Astrocyte of the spinal cord (primary cell): ENCODE measurements at regions not wholly inside any gene's neighbourhood (a gene's known extent, or its start where the extent isn't known, plus 50 kb on each side); places are given as distances from the start of the nearest gene placed in this dataset.
A peak's percentile ranks its signal among the peaks of the same experiment; 100 is the strongest.

ENCODE experiments used
- DNase-seq: peaks from one replicate; pipeline ENCODE4 v3.0.0; 2011; ENCODE audit warnings: low read depth, low spot score
- H3K4me3 ChIP-seq: 2 replicates; pipeline ENCODE4 v1.5.1; 2011; ENCODE audit warnings: low read depth, mild to moderate bottlenecking, low read length, moderate library complexity
- in situ Hi-C: cut with HindIII; loops from 2 replicates; pipeline ENCODE4 v1.10.0; 2017; ENCODE audit warnings: low sequenced_read_pairs
- TF ChIP-seq, protein P1 (sequence below): IDR thresholded peaks from 2 replicates; pipeline ENCODE4 v1.5.1; 2012; ENCODE audit warnings: low read depth, mild to moderate bottlenecking, low read length, inconsistent platforms

DNA sequence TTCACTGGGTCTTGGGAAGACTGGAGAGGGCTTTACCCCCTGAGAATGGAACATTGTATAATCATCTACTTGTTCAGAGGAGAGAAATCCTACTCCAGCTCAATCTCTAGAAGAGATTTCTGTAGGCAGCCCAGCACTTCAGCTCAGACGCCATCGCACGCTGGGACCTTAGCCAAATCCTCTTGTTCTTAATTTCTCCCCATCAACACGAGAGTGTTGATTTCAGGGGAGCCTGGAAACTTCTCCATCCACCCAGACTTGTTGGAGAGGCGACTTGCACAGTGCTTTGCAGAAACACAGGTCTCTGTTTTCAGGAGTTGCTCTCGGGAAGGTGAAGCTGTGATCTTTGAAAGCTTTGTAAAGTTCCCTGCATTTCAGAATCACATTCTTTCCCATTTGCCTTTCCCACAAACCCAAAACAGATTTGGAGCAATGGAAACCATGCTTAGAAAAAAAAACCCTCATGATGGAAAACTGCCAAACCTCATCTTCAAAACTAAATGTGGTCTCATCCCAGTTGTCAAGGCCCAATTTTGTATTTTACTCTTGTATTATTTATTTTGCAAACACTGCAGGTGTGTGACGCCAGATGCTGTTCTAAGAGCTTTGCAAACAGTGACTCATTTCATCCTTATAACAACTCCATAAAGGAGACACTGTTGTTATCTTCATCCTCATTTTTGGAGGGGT is 60.9 kb downstream of the CALML3 start:
- DNase-seq, result peak; percentile 43
- in situ Hi-C loops, result no loop called here
- no peak overlapping the region for H3K4me3 ChIP-seq
- TF ChIP-seq, protein P1, sequence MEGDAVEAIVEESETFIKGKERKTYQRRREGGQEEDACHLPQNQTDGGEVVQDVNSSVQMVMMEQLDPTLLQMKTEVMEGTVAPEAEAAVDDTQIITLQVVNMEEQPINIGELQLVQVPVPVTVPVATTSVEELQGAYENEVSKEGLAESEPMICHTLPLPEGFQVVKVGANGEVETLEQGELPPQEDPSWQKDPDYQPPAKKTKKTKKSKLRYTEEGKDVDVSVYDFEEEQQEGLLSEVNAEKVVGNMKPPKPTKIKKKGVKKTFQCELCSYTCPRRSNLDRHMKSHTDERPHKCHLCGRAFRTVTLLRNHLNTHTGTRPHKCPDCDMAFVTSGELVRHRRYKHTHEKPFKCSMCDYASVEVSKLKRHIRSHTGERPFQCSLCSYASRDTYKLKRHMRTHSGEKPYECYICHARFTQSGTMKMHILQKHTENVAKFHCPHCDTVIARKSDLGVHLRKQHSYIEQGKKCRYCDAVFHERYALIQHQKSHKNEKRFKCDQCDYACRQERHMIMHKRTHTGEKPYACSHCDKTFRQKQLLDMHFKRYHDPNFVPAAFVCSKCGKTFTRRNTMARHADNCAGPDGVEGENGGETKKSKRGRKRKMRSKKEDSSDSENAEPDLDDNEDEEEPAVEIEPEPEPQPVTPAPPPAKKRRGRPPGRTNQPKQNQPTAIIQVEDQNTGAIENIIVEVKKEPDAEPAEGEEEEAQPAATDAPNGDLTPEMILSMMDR, result no peak

DNA sequence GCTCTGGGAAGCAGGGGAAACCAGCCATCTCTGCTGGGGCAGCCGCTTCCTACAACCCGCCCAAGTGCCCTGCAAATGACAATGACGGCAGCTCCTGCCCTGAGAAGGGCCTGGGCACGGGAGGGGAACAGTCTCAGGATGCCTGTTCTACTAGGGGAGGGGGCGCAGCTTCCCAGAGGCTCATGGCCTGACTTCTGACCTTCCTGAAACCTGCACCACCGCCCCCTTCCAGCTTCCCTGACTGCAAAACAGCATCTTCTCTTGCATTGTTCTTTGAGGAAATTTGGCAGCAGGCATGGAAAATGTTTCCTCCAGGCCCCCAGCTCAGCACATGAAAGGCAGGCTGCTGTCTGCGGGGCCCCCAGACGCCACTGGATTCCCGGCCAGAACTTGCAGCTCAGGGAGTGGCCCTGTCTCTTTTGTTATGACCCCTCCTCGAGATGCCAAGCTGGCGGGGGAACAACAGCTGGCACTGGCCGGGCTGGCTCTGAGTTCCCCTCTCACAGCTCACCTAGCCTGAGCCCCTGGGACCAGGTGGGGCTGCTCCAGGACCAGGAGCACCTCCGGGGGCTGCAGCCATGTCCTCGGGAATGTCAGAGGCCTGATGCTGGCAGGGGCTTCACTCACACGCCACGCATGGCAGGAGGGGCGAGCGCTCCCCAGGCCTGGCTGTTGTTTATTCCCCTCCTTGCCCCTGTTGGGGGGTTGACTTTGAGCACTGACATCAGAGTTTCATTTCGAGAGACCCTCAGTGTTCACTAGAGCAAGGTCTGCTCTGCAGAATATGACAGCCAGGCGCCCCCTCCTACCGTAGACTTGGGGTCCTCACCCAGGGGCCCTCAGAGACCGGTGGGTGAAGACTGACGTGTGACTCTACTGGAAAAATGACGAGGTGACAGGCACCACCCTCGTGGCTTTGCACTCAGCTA is 62.7 kb downstream of the CALML3 start:
- DNase-seq, result no peak
- H3K4me3 ChIP-seq, result no peak overlapping the region
- in situ Hi-C loops, result no loop called here
- TF ChIP-seq, protein P1, result no peak

DNA sequence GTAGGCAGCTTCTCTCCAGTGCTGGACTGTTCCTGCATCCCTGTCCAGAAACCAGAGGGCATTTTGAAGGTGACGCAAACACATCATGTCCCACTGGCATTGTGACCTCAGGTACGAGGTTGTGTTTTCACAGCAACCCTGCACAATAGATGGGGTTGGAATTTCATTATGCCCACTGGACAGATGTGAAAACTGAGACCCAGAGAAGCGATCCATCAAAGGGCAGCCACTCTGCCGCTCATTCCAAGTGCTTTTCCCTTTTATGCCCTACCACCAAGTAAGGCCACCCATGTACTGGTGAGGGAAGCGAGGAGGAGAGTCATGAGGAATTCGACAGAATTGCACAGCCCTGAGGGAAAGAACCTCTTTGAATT is 63.3 kb downstream of the CALML3 start:
- in situ Hi-C loops, result no loop called here
- DNase-seq, result no peak
- TF ChIP-seq, protein P1, result no peak
- no peak overlapping the region for H3K4me3 ChIP-seq

- TF ChIP-seq, protein P1, result no peak
- in situ Hi-C loops, result no loop called here
- DNase-seq, result no peak
- no peak overlapping the region for H3K4me3 ChIP-seq
Observed at GRCh38 chr10:5588603-5589002, 63.8 kb downstream of the CALML3 start.
